ENCODE measurements at regions not wholly inside any gene's neighbourhood (a gene's known extent, or its start where the extent isn't known, plus 50 kb on each side); places are given as distances from the start of the nearest gene placed in this dataset.
"Not testable (repeated sequence)": the region's sequence is repeated elsewhere in the genome, so short reads cannot be mapped to it uniquely, and the experiment has no call there.

- DNase-seq: no peak
These were observed 170.9 kb upstream of the USP25 start for GRCh38 chr21:15558884-15559283.

GRCh38 chr21:15559660-15560059, 170.1 kb upstream of the USP25 start:
- no peak for DNase-seq

GRCh38 chr21:15560383-15561056, 169.3 kb upstream of the USP25 start:
- DNase-seq: no peak

DNA sequence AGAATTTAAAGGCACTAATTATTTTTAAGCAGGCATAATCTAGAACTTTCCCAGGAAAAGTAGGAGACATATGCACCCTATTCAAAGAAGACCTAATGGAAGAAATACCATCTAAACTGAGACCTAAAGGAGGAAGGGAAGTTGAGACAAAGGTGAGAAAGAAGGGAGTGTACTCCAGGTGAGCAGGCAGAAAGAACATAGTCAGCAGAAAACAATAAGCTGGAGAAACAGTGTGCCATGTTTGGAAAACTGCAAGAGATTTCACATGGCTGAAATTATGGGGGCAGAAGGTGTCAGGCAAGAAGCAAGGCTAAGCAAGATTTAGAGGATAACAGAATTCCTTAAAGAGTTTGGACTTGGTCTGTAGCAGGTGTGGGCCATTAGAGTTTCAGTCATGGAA, 167.0 kb upstream of the USP25 start:
- no peak for DNase-seq

DNA sequence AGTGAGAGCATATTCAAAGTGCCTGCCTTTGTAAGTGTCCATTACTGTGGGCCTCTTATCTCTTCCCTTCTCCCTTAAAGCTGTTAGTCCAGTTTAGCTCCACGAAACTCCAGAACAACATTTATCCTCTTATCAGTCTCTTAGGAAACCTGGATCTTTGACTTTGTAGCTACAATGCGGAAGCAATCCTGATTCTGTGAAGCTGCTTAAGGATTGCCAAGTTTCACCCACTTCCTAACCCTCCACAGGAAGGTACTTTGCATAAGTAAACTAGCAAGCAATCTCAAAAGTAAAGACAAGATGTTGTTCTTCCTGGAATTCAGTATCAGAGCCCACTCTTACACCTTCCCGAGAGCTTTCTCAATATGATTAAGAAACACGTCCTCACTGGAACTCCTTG, 164.9 kb upstream of the USP25 start:
- no peak for DNase-seq

- DNase-seq: no peak
These were observed 163.1 kb upstream of the USP25 start for GRCh38 chr21:15566703-15567102.

GRCh38 chr21:15567191-15567590, 162.6 kb upstream of the USP25 start:
- no peak for DNase-seq

DNA sequence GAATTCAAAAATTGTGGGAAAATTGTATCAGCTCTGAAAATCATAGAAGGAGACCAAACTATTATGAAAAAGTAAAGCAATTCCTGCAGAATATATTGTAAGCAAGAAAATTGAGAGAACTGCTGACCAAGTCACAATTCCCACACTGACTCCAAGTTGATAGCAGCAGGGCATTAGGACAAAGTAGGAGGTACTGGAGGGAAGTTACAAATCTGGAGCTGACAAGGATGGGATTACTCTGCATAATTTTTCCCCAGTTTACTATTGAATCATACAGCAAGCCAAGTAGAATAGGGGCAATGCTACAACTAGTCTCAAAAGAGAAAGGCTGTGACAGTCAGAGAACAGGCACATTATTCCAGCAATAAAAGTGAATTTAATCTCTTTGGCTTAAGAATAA, 161.3 kb upstream of the USP25 start:
- DNase-seq: no peak

- no peak for DNase-seq
These were observed 142.9 kb upstream of the USP25 start for GRCh38 chr21:15586752-15587427.

- DNase-seq: no peak
These were observed 137.4 kb upstream of the USP25 start for GRCh38 chr21:15592271-15592860.

GRCh38 chr21:15592957-15593356, 136.8 kb upstream of the USP25 start:
- no peak for DNase-seq

GRCh38 chr21:15601390-15601789, 128.4 kb upstream of the USP25 start:
- no peak for DNase-seq

DNA sequence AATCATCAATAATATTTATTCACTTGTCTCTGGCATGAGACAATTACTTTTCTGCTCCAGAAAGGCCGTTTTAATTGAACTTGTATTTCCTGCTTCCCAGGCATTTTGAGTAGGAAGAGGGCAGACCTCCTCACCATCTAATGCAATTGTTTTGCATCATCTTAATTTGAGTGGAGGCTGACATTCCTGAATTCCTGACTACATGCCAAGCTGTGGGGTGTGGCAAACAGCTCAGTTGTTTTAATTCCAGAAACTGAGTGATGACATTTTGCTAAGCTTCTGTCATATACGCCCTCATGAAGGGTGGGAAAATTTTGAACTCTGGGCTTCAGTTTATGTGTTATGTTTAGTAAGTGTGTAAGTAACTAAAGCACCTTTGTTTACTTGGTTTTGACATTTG, 125.4 kb upstream of the USP25 start:
- no peak for DNase-seq

DNA sequence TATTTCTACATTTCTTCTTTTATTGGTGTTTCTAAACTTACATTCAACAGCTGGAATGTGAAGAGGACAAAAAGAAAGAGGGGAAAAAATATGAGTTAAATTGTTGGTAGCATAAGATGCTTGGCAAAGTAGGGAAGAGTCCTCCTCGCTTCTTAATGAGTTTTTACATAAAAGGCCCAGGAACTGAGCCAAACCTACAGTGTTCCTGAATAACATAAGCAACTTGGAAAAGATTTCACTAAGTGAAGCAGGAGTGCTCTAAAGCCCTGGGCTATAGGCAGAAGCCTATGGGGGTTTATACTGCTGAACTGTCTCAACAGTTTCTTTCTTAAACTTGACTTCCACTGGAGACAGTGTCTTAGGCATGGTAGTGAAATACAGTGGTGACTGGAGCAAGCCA, 115.0 kb upstream of the USP25 start:
- DNase-seq: no peak

GRCh38 chr21:15616864-15617574, 112.8 kb upstream of the USP25 start:
- no peak for DNase-seq

DNA sequence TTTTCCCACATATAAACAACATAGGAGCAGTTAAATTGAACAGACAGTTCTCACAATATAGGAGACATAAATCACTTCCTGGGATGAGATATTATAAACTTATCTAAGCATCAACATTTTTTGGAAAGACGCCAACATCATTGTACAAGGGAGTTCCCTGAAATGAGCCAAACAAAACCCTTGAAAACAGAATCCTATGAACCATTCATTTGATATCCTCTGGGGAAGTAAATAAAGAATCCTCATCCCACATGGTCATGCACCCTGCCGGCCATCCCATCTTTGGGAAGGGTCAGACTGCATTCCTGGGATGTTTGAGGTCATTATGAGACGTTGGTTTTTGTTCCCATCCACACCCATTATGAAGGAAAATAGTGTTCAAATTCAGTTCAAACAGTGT, 111.8 kb upstream of the USP25 start:
- DNase-seq: no peak

DNA sequence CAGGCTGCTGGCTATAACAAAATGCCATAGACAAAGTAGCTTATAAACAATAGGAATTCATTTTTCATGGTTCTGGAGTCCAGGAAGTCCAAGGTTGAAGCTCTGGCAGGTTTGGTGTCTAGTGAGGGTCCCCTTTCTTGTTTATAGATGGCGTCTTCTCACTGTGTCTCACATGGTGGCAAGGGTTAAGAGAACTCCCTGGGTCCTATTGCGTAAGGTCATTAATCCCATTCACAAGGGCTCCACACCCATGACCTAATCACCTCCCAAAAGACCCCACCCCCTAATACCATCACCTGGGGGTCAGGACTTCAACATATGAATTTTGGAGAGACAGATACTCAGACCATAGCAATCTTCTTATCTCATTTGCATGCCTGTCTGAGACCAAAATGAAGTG, 108.9 kb upstream of the USP25 start:
- no peak for DNase-seq

DNA sequence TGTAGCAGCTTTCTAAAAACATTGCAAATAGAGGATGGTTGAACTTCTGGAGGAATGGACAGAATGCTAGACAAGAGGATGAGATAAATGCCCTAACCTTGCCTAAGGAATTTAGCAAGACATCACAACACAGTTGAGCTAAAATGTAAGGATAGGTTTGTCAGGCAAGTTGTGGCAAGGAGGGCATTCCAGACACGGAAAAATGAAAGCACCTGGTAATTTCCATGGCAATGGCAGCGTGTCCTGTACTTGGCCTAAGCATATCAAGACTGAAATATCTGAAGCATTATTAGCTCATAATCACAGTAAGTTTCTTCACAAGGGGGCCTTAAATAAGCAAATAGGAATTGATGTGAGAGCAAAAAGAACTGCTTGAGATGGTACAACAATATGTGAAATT, 105.1 kb upstream of the USP25 start:
- DNase-seq: no peak

- DNase-seq: no peak
These were observed 104.4 kb upstream of the USP25 start for GRCh38 chr21:15625363-15625762.

DNA sequence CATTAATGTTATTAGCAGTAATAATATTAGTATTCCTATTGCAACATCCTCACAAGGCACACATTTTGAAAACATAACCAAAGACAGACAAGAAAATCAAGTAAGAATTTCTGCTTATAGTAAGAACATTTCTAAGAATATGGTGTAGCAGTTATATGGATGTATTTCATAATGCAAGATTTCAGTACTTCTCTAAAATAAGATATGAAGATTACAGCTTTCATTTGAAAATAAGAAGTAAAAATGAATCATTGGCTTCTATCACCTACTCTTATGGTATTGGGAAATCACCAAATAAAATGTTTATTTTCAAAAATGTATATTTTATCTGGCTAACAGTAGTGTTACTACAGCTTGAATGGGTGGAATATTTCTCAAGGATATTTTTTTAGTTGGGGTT, 103.8 kb upstream of the USP25 start:
- no peak for DNase-seq

DNA sequence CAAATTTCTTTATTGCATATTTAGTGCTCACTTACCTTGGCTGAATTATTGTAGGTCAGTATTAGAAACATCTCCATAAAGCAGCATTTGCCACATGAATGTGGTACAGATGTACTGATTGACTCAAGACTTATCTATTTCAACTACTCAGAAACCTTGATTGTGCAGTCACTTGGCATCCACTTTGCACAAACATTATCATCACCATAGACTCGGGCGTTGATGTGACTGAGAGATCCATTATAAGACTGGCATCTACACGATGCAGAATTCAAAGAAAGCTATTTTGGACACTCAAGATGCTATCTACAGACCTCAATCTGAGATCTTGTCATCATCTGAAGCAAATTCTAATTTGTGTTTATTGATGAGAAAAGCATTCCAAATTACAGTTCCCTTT, 102.8 kb upstream of the USP25 start:
- no peak for DNase-seq

DNA sequence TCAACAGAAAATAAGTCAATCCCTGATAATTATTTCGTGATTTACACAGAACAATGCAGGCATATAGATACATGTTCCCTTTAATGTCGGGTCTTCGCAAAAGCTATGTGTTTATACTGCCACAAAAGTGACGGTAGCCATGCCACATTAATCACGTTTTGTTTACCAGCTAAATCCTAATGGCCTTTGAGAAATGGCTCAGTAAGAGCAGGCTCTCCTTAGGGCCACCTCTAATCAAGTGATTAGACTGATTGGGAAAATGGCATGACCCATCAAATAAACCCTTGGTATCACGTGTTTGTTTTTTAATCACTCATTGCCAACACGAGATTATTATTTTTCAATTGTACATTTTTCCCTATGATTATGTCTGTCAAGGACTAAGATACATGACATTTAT, 102.0 kb upstream of the USP25 start:
- no peak for DNase-seq

GRCh38 chr21:15631342-15631741, 98.4 kb upstream of the USP25 start:
- no peak for DNase-seq

GRCh38 chr21:15634541-15634940, 95.2 kb upstream of the USP25 start:
- DNase-seq: not testable (repeated sequence)
